Lower leg skin (tissue), 3 donors: ENCODE measurements at regions not wholly inside any gene's neighbourhood (a gene's known extent, or its start where the extent isn't known, plus 50 kb on each side); places are given as distances from the start of the nearest gene placed in this dataset.

Experiments
- POLR2A ChIP-seq, 2 donors: fragments of 450-650 bp; IDR thresholded peaks; one replicate each; pipeline ENCODE4 v1.6.1; 2016 to 2017; ENCODE audit warnings: antibody characterized with exemption in 2 of 2, mild to moderate bottlenecking in 1 of 2, moderate library complexity in 1 of 2
- TF ChIP-seq, protein P1 (sequence below), 3 donors: fragments of 450-650 bp; IDR thresholded peaks; one replicate each; pipeline ENCODE4 v1.5.1; 2016; ENCODE audit warnings: antibody characterized with exemption in 3 of 3, mild to moderate bottlenecking in 3 of 3, moderate library complexity in 2 of 3

DNA sequence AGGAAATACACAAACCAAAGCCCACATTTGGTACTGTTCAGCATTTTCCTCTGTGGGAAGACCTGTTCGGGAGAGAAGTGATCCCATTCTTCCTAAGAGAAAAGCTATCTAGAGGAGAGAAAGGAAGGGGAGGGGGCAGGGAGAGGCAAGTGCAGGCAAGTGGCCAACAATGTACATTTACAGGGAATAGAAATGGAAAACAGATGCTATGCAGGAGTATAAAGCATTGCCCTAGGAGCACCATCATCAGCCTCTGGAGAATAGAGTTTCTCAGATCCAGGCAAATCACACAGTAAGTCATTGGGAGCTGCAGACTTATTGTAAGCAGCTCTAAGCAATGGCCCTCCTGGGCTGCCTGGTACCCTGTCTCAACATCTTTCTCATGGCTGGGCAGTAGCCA is 424.4 kb upstream of the AUTS2 start:
- no peak for TF ChIP-seq POLR2A (IDR thresholded peaks at IDR 0.05)
- TF ChIP-seq, protein P1, sequence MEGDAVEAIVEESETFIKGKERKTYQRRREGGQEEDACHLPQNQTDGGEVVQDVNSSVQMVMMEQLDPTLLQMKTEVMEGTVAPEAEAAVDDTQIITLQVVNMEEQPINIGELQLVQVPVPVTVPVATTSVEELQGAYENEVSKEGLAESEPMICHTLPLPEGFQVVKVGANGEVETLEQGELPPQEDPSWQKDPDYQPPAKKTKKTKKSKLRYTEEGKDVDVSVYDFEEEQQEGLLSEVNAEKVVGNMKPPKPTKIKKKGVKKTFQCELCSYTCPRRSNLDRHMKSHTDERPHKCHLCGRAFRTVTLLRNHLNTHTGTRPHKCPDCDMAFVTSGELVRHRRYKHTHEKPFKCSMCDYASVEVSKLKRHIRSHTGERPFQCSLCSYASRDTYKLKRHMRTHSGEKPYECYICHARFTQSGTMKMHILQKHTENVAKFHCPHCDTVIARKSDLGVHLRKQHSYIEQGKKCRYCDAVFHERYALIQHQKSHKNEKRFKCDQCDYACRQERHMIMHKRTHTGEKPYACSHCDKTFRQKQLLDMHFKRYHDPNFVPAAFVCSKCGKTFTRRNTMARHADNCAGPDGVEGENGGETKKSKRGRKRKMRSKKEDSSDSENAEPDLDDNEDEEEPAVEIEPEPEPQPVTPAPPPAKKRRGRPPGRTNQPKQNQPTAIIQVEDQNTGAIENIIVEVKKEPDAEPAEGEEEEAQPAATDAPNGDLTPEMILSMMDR (IDR thresholded peaks at IDR 0.05): no peak
